H9 (cell line): ENCODE measurements at regions not wholly inside any gene's neighbourhood (a gene's known extent, or its start where the extent isn't known, plus 50 kb on each side); places are given as distances from the start of the nearest gene placed in this dataset.

ENCODE experiments used
- DNase-seq: peaks from one replicate; pipeline ENCODE4 v3.0.0-alpha.2; 2017
- H2AFZ ChIP-seq: one replicate; pipeline ENCODE4 v1.6.1; 2013; ENCODE audit warnings: mild to moderate bottlenecking, low read length, control low read depth, moderate library complexity
- H2AK5ac ChIP-seq: 2 replicates; pipeline ENCODE4 v1.6.1; 2013; ENCODE audit warnings: low read length, control low read depth, mixed read lengths; ENCODE audit not compliant: insufficient read length
- H2BK120ac ChIP-seq: one replicate; pipeline ENCODE4 v1.6.1; 2013; ENCODE audit warnings: low read depth, mild to moderate bottlenecking, low read length, control low read depth, inconsistent platforms; ENCODE audit not compliant: poor library complexity, severe bottlenecking
- H2BK12ac ChIP-seq: 2 replicates; pipeline ENCODE4 v1.6.1; 2013; ENCODE audit warnings: low read length, control low read depth, mixed read lengths, low read depth; ENCODE audit not compliant: insufficient read length
- H2BK15ac ChIP-seq: 2 replicates; pipeline ENCODE4 v1.6.1; 2013; ENCODE audit warnings: low read depth, low read length, control low read depth
- H2BK20ac ChIP-seq: one replicate; pipeline ENCODE4 v1.6.1; 2013; ENCODE audit warnings: low read depth, mild to moderate bottlenecking, low read length, control low read depth, inconsistent platforms; ENCODE audit not compliant: poor library complexity, severe bottlenecking
- H2BK5ac ChIP-seq: 2 replicates; pipeline ENCODE4 v1.6.1; 2013; ENCODE audit warnings: low read length, control low read depth, mixed read lengths; ENCODE audit not compliant: insufficient read length
- H3K14ac ChIP-seq: 2 replicates; pipeline ENCODE4 v1.6.1; 2013; ENCODE audit warnings: low read length, control low read depth; ENCODE audit not compliant: insufficient read depth
- H3K18ac ChIP-seq: 2 replicates; pipeline ENCODE4 v1.6.1; 2013; ENCODE audit warnings: low read depth, mild to moderate bottlenecking, mixed read lengths, low read length, control low read depth; ENCODE audit not compliant: insufficient read length
- H3K23ac ChIP-seq: 2 replicates; pipeline ENCODE4 v1.6.1; 2013; ENCODE audit warnings: low read length, control low read depth, mixed read lengths, low read depth; ENCODE audit not compliant: insufficient read length
- H3K23me2 ChIP-seq: 2 replicates; pipeline ENCODE4 v1.6.1; 2013; ENCODE audit warnings: low read depth, mild to moderate bottlenecking, mixed read lengths, low read length, control low read depth; ENCODE audit not compliant: insufficient read length, poor library complexity, severe bottlenecking
- H3K27ac ChIP-seq: 2 replicates; pipeline ENCODE4 v1.5.1; 2013; ENCODE audit warnings: low read length, control low read depth, mixed read lengths, low read depth; ENCODE audit not compliant: insufficient read length
- H3K27me3 ChIP-seq: 2 replicates; pipeline ENCODE4 v1.6.1; 2013; ENCODE audit warnings: low read length, control low read depth, inconsistent platforms; ENCODE audit not compliant: insufficient read depth
- H3K4ac ChIP-seq: 2 replicates; pipeline ENCODE4 v1.6.1; 2013; ENCODE audit warnings: low read depth, mild to moderate bottlenecking, control low read depth, inconsistent platforms, low read length, moderate library complexity
- H3K4me1 ChIP-seq: 2 replicates; pipeline ENCODE4 v1.6.1; 2013; ENCODE audit warnings: low read length, control low read depth, inconsistent platforms; ENCODE audit not compliant: insufficient read depth
- H3K4me2 ChIP-seq: 2 replicates; pipeline ENCODE4 v1.6.1; 2013; ENCODE audit warnings: low read length, control low read depth, mixed read lengths; ENCODE audit not compliant: insufficient read length, insufficient read depth
- H3K56ac ChIP-seq: 2 replicates; pipeline ENCODE4 v1.6.1; 2013; ENCODE audit warnings: low read depth, mild to moderate bottlenecking, mixed read lengths, low read length, control low read depth; ENCODE audit not compliant: insufficient read length
- H3K79me1 ChIP-seq: 2 replicates; pipeline ENCODE4 v1.6.1; 2013; ENCODE audit warnings: low read depth, mild to moderate bottlenecking, moderate library complexity, low read length, control low read depth, inconsistent platforms; ENCODE audit not compliant: insufficient read depth, poor library complexity, severe bottlenecking
- H3K79me2 ChIP-seq: 2 replicates; pipeline ENCODE4 v1.6.1; 2013; ENCODE audit warnings: low read length, control low read depth, inconsistent platforms; ENCODE audit not compliant: insufficient read depth
- H3K9ac ChIP-seq: 2 replicates; pipeline ENCODE4 v1.6.1; 2013; ENCODE audit warnings: low read length, control low read depth, mixed read lengths; ENCODE audit not compliant: insufficient read length; ENCODE audit errors: extremely low read depth
- H3K9me3 ChIP-seq: one replicate; pipeline ENCODE4 v1.6.1; 2013; ENCODE audit warnings: low read depth, low read length, inconsistent platforms; ENCODE audit not compliant: control insufficient read depth
- H3T11ph ChIP-seq: one replicate; pipeline ENCODE4 v1.6.1; 2013; ENCODE audit warnings: mild to moderate bottlenecking, low read length, control low read depth, inconsistent platforms
- H4K20me1 ChIP-seq: one replicate; pipeline ENCODE4 v1.6.1; 2013; ENCODE audit not compliant: control insufficient read depth, insufficient read length, insufficient read depth
- H4K5ac ChIP-seq: 2 replicates; pipeline ENCODE4 v1.6.1; 2013; ENCODE audit warnings: low read depth, mild to moderate bottlenecking, mixed read lengths, low read length, control low read depth; ENCODE audit not compliant: insufficient read length
- H4K8ac ChIP-seq: replicated peaks from 2 replicates; pipeline ENCODE4 v1.6.1; 2013; ENCODE audit warnings: low read length, control low read depth, mixed read lengths, low read depth; ENCODE audit not compliant: insufficient read length
- H4K91ac ChIP-seq: 2 replicates; pipeline ENCODE4 v1.6.1; 2013; ENCODE audit warnings: low read depth, mild to moderate bottlenecking, moderate library complexity, mixed read lengths, low read length, control low read depth; ENCODE audit not compliant: insufficient read length
- H3K27ac Mint-ChIP-seq, 3 experiments: 2 replicates in 2 of 3; 3 replicates in 1 of 3; pipeline ENCODE4 v1.8.0; 2020 to 2021; ENCODE audit warnings: mixed read lengths in 3 of 3, mild to moderate bottlenecking in 1 of 3, moderate library complexity in 1 of 3
- H3K27me3 Mint-ChIP-seq: 2 replicates; pipeline ENCODE4 v1.8.0; 2021; ENCODE audit warnings: low read depth, mild to moderate bottlenecking, moderate library complexity, mixed read lengths
- H3K36me3 Mint-ChIP-seq, 3 experiments: 2 replicates in 2 of 3; 3 replicates in 1 of 3; pipeline ENCODE4 v1.8.0; 2020 to 2021; ENCODE audit warnings: low read depth in 3 of 3, mixed read lengths in 3 of 3; ENCODE audit not compliant: insufficient read depth in 1 of 3
- H3K4me1 Mint-ChIP-seq, 2 experiments: 2 replicates each; pipeline ENCODE4 v1.8.0; 2020; ENCODE audit warnings: mixed read lengths in 2 of 2
- H3K4me3 Mint-ChIP-seq, 2 experiments: 2 replicates in 1 of 2; 3 replicates in 1 of 2; pipeline ENCODE4 v1.8.0; 2020 to 2021; ENCODE audit warnings: mild to moderate bottlenecking in 2 of 2, mixed read lengths in 2 of 2, moderate library complexity in 1 of 2
- H3K9me3 Mint-ChIP-seq, 2 experiments: 2 replicates in 1 of 2; 3 replicates in 1 of 2; pipeline ENCODE4 v1.8.0; 2020; ENCODE audit warnings: mild to moderate bottlenecking in 2 of 2, mixed read lengths in 2 of 2, moderate library complexity in 1 of 2
- CTCF ChIP-seq: fragments of 200-600 bp; sonication (generic); conservative IDR thresholded peaks from 3 replicates; pipeline ENCODE4 v1.8.0; 2021; ENCODE audit warnings: antibody characterized with exemption, mild to moderate bottlenecking
- WGBS: extraction: QIAGEN DNeasy Blood & Tissue Kit; methylation state at CpG from one replicate; pipeline ENCODE4 v1.1.7; 2013; ENCODE audit warnings: missing lambda C conversion rate, low lambda C conversion rate, mixed read lengths; ENCODE audit not compliant: insufficient read length; ENCODE audit errors: extremely low coverage; 5-methylcytosine and 5-hydroxymethylcytosine counted together

GRCh38 chr3:67118635-67119034, 120.5 kb downstream of the KBTBD8 start:
- H3K18ac ChIP-seq: no peak overlapping the region
- H4K5ac ChIP-seq: no peak overlapping the region
- no peak overlapping the region for H3K14ac ChIP-seq
- WGBS: no CpG with 5 or more reads among the region's 3 CpGs
- H2AFZ ChIP-seq: no peak overlapping the region
- no peak overlapping the region for H2BK12ac ChIP-seq
- no peaks in the 10 kb centered on the region for H3K27me3 ChIP-seq
- Mint-ChIP-seq H3K9me3 (no peaks in the 10 kb centered on the region; a peak in 1 of 5 replicates), H3K36me3 (no peaks in the 10 kb centered on the region), H3K27ac (no peak overlapping the region), H3K4me1 (no peaks in the 10 kb centered on the region; a peak in 1 of 4 replicates), H3K27me3 (no peaks in the 10 kb centered on the region; the same call in 1 of the 2 replicates), H3K4me3 (no peak overlapping the region)
- DNase-seq: no peak
- H3K4me1 ChIP-seq: no peaks in the 10 kb centered on the region
- H3K4me2 ChIP-seq: no peak overlapping the region
- H4K20me1 ChIP-seq: no peaks in the 10 kb centered on the region
- H3K23ac ChIP-seq: no peak overlapping the region
- no peak for TF ChIP-seq CTCF
- H3K79me2 ChIP-seq: no peaks in the 10 kb centered on the region
- no peak overlapping the region for H2BK20ac ChIP-seq
- no peak overlapping the region for H2BK15ac ChIP-seq
- no peaks in the 10 kb centered on the region for H3K9me3 ChIP-seq
- H3K79me1 ChIP-seq: no peaks in the 10 kb centered on the region
- no peak overlapping the region for H3K56ac ChIP-seq
- H4K8ac ChIP-seq: no peak overlapping the region
- H2BK120ac ChIP-seq: no peak overlapping the region
- no peaks in the 10 kb centered on the region for H3K23me2 ChIP-seq
- H3K4ac ChIP-seq: no peak overlapping the region
- no peak overlapping the region for H2AK5ac ChIP-seq
- no peak overlapping the region for H3K9ac ChIP-seq
- H3K27ac ChIP-seq: no peak overlapping the region
- H2BK5ac ChIP-seq: no peak overlapping the region
- H4K91ac ChIP-seq: no peak overlapping the region
- H3T11ph ChIP-seq: no peak overlapping the region
